ENCODE measurements at regions not wholly inside any gene's neighbourhood (a gene's known extent, or its start where the extent isn't known, plus 50 kb on each side); places are given as distances from the start of the nearest gene placed in this dataset.

DNA sequence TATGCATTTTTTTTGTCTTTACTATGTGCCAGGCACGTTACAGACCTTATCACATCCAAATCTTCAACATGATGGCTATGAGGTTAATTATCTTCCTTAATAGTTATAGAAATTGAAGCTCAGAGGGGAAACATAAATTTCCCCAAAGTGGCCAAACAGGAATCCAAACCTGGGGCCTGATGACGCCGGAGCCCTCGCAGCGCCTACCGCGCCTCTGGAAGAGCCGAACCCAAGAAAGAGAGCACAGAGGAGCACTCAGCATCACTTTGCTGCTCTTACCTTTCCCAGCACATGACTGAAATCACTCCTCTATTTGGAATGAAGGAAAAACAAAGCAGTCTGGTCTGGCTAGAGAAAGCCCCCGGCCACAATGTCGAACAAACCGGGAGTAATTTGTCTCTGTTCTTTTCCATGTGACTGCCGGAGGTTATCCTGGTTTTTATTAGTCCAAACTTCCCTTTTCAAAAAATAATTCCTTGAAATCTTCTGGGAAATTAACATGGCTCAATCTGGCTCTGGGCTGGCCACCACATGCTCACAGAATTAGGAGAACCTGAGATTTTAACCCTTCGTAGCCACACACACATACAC is 195.5 kb downstream of the ADSS2 start:
- no peaks in the 10 kb centered on the region for H3K36me3 ChIP-seq (ENCODE audit: insufficient read depth, low read length)
- no peak overlapping the region for H3K9ac ChIP-seq (ENCODE audit: low read depth, low read length)
- no peaks in the 10 kb centered on the region; the same call in 1 of the 2 replicates for H3K9me3 ChIP-seq (ENCODE audit: control insufficient read depth, insufficient read depth, low read length)
- no peaks in the 10 kb centered on the region for H3K4me1 ChIP-seq (ENCODE audit: insufficient read depth, low read length)

DNA sequence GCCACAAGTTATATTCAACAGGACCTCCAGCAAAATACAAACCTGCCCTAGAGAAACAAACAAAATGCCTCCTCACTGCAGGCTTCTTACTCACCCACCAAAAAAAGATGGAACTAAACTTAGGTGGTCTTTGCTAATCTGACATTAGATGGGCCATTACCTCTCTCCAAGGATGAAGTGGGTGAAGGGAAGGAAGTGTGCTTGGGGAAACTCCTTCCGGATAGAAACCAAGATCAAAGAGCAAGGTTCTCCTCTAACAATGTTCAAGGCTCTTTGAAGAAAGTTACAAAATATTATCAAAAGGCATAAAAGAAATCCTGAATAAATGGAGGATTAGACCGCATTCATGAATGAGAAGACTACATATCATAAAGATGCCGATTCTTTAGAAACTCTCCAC is 187.5 kb downstream of the ADSS2 start:
- Histone ChIP-seq H3K36me3 (ENCODE audit: insufficient read depth, low read length) (no peaks in the 10 kb centered on the region), H3K9ac (ENCODE audit: low read depth, low read length) (no peak overlapping the region), H3K4me1 (ENCODE audit: insufficient read depth, low read length) (no peaks in the 10 kb centered on the region), H3K9me3 (ENCODE audit: control insufficient read depth, insufficient read depth, low read length) (no peaks in the 10 kb centered on the region)

DNA sequence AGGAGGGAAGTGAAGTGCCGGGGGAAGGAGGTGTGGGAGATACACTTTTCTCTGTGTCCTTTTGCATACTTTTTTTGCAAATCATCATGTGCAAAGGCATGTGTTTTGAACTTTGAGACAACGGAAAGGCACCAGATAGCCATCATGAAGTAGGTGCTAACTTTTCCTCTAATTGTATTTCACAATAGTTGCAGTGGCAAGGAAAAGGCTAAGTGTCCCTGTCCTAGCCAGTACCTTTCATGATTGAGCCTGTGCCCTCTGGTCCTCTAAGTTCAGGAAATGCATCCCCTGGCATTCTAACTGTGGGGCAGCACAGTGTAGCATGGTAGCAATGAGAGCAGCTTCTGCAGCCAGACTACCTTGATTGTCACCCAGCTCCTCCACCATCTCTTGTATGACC is 186.2 kb downstream of the ADSS2 start:
- Histone ChIP-seq H3K4me1 (ENCODE audit: insufficient read depth, low read length) (no peaks in the 10 kb centered on the region), H3K9me3 (ENCODE audit: control insufficient read depth, insufficient read depth, low read length) (no peaks in the 10 kb centered on the region), H3K9ac (ENCODE audit: low read depth, low read length) (no peak overlapping the region), H3K36me3 (ENCODE audit: insufficient read depth, low read length) (no peaks in the 10 kb centered on the region)

DNA sequence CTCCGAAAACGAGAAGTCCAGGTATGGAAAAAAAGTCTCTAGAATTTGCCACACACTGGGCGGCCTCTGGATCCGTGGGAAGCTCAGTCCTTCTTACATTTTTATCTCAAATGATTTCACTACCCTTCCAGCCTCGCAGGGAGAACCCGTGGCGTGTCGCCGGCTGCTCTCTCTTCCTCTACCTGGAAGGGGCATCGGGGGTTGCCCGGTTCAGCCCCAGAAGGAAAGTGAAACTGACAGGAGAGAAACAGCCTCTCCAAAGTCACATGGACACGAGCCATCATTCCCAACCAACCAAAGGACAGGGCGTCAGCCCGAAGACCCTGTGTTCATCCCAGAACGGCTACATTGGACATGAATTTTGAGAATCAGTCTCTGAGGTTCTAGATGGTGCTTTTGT is 182.5 kb downstream of the ADSS2 start:
- H3K9ac ChIP-seq (ENCODE audit: low read depth, low read length) = no peak overlapping the region
- H3K4me1 ChIP-seq (ENCODE audit: insufficient read depth, low read length) = peaks cover 3% of the 10 kb centered on the region; the same call in 1 of the 2 replicates
- no peaks in the 10 kb centered on the region for H3K36me3 ChIP-seq (ENCODE audit: insufficient read depth, low read length)
- no peaks in the 10 kb centered on the region for H3K9me3 ChIP-seq (ENCODE audit: control insufficient read depth, insufficient read depth, low read length)

DNA sequence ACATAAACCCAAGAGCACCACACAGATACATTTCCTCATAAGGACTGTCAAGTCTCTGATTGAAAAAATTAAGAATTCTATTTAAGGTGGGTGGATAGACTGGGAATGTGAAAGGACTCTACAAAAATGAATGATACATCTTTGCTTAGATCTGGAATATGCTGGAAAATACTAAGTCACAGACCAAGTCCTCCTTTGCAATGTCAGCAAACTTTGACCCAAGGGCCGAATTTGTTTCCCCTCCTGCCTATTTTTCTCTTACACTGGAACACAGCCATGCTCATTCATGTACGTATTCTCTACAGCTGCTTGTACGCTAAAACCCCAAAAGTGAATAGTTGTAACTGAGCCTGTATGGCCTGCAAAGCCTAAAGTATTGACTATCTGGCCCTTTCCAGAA is 180.7 kb downstream of the ADSS2 start:
- H3K4me1 ChIP-seq (ENCODE audit: insufficient read depth, low read length) = peaks cover 3% of the 10 kb centered on the region; the same call in 1 of the 2 replicates
- no peaks in the 10 kb centered on the region for H3K9me3 ChIP-seq (ENCODE audit: control insufficient read depth, insufficient read depth, low read length)
- no peak overlapping the region for H3K9ac ChIP-seq (ENCODE audit: low read depth, low read length)
- no peaks in the 10 kb centered on the region for H3K36me3 ChIP-seq (ENCODE audit: insufficient read depth, low read length)

DNA sequence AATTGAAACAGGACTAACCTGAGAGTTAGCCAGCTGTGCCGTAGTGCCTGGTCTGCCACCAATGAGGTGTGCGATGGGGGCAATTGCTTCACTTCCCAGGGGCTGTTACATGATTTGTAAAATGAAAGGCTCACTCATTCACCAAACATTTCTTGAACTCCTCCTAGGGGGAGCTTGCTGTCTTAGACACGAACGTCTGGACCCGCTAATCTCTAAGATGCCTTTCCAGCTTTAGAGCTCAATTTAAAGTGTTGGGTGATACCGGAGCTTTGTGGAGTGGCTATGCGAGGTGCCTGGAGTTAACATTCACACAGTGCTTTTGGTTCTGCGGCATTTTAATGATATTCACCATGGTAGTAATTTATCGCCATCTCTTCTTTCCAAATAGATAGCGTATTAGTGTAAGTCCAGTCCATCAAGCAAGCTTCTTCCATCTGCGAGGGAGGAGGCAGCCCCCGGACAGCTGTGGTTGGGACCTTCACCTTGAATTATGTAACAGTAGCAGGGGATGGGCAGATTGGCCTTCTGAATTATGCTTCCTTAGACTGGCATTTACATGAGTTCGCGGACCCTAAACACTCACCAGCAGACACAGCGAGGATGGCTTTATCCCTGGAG is 179.9 kb downstream of the ADSS2 start:
- Histone ChIP-seq H3K9ac (ENCODE audit: low read depth, low read length) (no peak overlapping the region), H3K9me3 (ENCODE audit: control insufficient read depth, insufficient read depth, low read length) (no peaks in the 10 kb centered on the region), H3K4me1 (ENCODE audit: insufficient read depth, low read length) (peaks cover 3% of the 10 kb centered on the region; the same call in 1 of the 2 replicates), H3K36me3 (ENCODE audit: insufficient read depth, low read length) (no peaks in the 10 kb centered on the region)

DNA sequence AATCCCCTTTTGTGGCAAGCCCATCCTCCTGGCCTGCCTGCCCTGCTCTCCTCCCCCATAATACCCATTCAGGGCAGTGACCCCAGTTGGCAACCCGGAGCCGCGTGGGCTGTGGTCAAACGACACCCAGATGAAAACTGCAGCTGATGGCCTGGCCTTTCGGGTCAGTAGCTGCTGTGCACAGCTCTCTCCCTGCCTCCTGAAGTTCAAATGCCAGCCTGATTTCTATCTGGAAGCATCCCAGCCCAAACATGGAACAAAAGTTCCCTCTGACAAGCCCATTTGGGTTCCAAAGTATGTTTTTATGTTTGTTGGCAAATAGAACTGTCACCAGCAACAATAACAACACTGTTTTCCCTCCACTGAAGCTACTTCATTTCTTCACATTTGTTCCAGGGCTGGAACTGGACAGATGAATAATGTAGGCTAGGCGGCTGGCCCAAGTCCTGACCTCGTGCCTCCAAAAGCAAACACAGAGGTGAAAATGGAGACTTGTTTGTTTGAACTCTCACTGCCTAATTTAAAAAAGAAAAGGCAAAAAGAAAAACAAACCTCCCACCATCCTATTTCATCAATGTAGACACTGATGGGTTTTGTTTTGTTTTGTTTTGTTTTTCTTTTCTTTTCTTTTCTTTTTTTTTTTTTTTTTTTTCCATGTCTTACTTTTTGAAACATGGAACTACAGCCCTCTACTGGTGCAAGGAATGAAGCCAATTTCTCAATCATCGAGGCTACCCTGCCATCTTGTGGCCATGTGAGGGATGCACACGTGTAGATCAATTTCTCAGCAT is 179.0 kb downstream of the ADSS2 start:
- Histone ChIP-seq H3K4me1 (ENCODE audit: insufficient read depth, low read length) (peaks cover 3% of the 10 kb centered on the region; the same call in 1 of the 2 replicates), H3K9ac (ENCODE audit: low read depth, low read length) (no peak overlapping the region), H3K9me3 (ENCODE audit: control insufficient read depth, insufficient read depth, low read length) (no peaks in the 10 kb centered on the region), H3K36me3 (ENCODE audit: insufficient read depth, low read length) (no peaks in the 10 kb centered on the region)

DNA sequence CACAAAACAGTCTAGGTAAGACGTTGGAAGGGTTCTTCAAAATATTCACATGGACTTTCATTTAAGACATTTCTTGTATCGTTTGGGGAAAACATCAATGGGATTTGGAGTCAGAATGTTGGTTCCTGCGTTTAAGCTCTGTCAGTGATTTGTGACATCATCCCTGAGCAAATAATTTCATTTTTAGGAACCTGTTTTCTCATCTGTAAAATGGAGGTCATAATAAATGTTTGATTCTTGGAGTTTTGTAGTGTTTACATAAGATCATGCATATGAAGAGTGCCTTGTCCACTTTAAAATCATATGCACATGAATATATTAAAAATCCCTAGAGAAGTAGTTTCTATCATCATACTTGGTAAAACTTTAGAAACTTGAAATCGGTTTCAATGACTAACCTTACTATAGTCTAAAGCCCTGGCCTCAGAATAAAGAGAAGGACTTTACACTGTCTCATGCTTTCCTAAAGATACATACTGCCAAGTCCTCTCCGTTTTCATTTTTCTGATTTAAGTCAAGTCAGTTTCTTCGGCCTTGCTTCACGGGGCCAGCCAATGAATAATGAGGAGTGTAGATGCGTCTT is 178.4 kb downstream of the ADSS2 start:
- Histone ChIP-seq H3K9me3 (ENCODE audit: control insufficient read depth, insufficient read depth, low read length) (peaks cover under 1% of the 10 kb centered on the region; the same call in 1 of the 2 replicates), H3K36me3 (ENCODE audit: insufficient read depth, low read length) (no peaks in the 10 kb centered on the region), H3K9ac (ENCODE audit: low read depth, low read length) (no peak overlapping the region), H3K4me1 (ENCODE audit: insufficient read depth, low read length) (peaks cover 3% of the 10 kb centered on the region; the same call in 1 of the 2 replicates)

DNA sequence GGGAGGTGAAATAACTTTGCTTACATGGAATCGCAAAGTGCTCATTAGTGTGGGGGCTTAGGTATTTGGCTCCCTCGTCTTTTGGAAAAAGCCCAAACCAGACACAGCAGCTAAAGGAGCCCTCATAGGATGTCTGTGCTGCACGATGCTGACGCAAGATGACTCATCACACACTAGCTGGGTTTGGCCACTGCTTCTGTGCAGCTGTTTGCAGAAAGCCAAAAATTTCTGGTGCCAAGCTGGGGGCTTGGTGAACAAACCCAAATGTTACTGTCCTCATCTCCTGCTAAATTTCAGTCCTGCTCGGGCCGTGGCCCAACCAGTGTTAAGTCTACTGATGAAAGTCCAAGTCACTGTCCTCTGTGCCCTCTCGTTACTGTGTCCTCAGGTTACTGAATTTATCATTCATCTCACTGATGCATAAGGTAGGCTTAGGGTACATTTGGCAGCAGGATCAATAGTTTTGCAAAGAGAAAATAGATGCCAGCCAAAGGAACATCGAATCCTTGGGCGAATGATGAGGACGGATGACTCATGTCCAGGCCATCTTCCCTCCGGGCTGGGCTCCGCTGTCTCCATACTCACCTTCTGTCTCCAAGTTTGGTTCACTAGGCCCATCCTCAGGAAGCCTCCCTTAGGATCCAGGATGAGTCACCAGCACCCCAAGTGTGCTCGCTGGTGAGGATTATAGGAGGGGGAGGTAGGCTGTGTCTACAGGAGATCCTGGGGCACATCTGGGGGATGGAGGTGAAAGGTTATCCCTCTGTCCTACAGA is 177.7 kb downstream of the ADSS2 start:
- peaks cover 3% of the 10 kb centered on the region; the same call in 1 of the 2 replicates for H3K4me1 ChIP-seq (ENCODE audit: insufficient read depth, low read length)
- no peaks in the 10 kb centered on the region for H3K36me3 ChIP-seq (ENCODE audit: insufficient read depth, low read length)
- H3K9ac ChIP-seq (ENCODE audit: low read depth, low read length) = no peak overlapping the region
- H3K9me3 ChIP-seq (ENCODE audit: control insufficient read depth, insufficient read depth, low read length) = peaks cover 4% of the 10 kb centered on the region; the same call in 1 of the 2 replicates

DNA sequence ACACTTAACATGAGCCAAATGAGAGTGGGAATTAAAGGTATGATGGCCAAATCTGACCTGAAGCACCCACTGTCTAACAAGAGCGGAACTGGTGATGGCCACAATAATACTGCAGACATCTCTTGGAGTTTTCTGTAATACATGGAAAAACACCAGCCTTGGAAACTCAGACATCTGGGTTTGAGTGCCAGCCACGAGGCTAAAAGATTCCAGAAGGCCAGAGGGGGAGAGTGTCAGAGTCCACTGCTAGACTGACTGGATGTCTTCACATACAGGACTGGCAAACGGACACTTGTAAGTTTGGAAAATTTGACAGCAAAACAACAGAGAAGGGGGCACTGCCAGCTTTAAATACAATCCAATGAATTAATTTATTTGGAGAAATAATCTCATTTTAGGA is 175.1 kb downstream of the ADSS2 start:
- H3K9me3 ChIP-seq (ENCODE audit: control insufficient read depth, insufficient read depth, low read length) = peaks cover 4% of the 10 kb centered on the region; the same call in 1 of the 2 replicates
- peaks cover 3% of the 10 kb centered on the region; the same call in 1 of the 2 replicates for H3K4me1 ChIP-seq (ENCODE audit: insufficient read depth, low read length)
- no peaks in the 10 kb centered on the region for H3K36me3 ChIP-seq (ENCODE audit: insufficient read depth, low read length)
- H3K9ac ChIP-seq (ENCODE audit: low read depth, low read length) = no peak overlapping the region

DNA sequence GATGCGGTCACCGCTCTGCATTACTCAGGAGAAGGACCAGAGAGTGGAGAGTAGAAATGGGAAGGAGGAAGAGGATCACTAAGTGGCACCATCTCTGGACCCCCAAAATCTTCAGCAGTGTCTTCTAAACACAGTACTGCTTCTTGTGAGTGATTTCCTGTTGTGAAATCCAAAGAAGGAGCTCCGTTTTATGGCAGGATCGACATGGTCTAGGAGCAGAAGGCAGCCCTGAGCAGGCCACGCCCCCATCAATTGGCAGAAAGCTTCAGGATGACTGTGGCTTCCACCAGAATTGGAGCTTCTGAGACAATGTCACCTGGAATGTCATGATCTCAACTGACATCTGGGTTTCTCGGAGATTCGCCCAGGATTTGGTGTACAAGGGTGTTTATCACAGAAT is 171.5 kb downstream of the ADSS2 start:
- H3K36me3 ChIP-seq (ENCODE audit: insufficient read depth, low read length) = no peaks in the 10 kb centered on the region
- no peak overlapping the region for H3K9ac ChIP-seq (ENCODE audit: low read depth, low read length)
- H3K9me3 ChIP-seq (ENCODE audit: control insufficient read depth, insufficient read depth, low read length) = peaks cover 4% of the 10 kb centered on the region; the same call in 1 of the 2 replicates
- no peaks in the 10 kb centered on the region for H3K4me1 ChIP-seq (ENCODE audit: insufficient read depth, low read length)

DNA sequence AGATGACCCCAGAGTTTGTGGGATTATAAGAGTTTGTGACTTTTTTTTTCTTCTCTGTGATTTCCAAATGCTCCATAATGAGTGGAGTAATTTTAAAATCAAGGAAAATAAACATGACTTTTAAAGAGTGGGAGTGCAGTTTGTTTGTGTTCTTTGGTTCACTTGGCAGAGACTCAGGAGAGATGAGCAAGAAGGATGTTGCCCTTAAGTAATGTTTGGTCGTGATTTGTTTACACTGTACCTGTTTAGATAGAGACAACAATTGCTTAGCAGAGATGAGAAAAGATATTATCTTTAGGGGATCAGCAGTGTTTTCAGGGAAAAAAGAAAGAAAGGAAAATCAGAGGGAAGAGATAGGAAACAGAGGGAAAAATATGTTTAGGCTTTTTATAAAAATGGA is 170.8 kb downstream of the ADSS2 start:
- Histone ChIP-seq H3K36me3 (ENCODE audit: insufficient read depth, low read length) (no peaks in the 10 kb centered on the region), H3K4me1 (ENCODE audit: insufficient read depth, low read length) (no peaks in the 10 kb centered on the region), H3K9me3 (ENCODE audit: control insufficient read depth, insufficient read depth, low read length) (peaks cover 4% of the 10 kb centered on the region; the same call in 1 of the 2 replicates), H3K9ac (ENCODE audit: low read depth, low read length) (no peak overlapping the region)

DNA sequence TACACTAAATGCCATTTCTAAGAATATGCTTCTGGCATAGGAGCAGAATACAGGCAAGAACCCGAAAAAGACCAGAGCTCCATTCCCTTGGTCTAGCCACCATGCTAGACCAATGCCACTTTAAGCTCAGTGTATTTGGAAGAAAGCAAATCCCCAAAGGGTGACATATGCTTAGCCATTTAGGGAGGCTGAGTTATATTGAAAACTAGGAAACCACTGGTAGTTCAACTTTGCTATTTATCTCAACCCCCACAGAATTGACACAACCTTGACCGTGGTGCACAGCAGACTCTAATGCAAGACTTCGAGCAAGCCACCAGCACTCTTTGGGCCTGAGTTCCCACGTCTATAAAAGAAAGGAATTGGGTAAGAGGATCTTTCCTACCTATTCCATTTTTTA is 167.9 kb downstream of the ADSS2 start:
- Histone ChIP-seq H3K4me1 (ENCODE audit: insufficient read depth, low read length) (no peaks in the 10 kb centered on the region), H3K9ac (ENCODE audit: low read depth, low read length) (no peak overlapping the region), H3K9me3 (ENCODE audit: control insufficient read depth, insufficient read depth, low read length) (no peaks in the 10 kb centered on the region), H3K36me3 (ENCODE audit: insufficient read depth, low read length) (no peaks in the 10 kb centered on the region)

DNA sequence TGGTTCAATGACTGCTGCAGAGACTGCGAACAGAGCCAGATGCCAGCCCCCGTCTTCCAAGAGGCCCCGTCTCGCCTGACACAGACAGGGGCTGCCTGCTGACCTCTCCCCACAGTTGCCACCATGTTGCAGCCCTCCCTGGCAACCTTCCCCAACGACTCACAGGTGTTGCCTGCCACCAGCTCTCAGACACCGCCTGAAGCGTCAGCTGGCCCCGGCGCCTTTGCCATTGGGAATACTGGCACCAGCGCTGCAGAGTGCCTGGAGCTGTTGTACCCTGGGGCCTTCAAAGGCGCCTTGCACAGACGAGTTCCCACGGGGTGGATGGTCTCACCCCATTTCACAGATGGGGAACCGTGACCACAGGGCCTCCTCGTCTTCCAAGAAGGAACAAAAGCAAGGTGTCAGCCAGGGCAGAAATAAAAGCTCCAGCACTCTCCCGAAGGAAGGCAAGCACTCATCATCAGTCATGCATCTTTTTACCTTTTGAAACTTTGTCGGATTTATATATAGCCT is 167.0 kb downstream of the ADSS2 start:
- H3K9me3 ChIP-seq (ENCODE audit: control insufficient read depth, insufficient read depth, low read length) = no peaks in the 10 kb centered on the region
- no peaks in the 10 kb centered on the region for H3K4me1 ChIP-seq (ENCODE audit: insufficient read depth, low read length)
- H3K36me3 ChIP-seq (ENCODE audit: insufficient read depth, low read length) = no peaks in the 10 kb centered on the region
- no peak overlapping the region for H3K9ac ChIP-seq (ENCODE audit: low read depth, low read length)
